ENCODE measurements at regions not wholly inside any gene's neighbourhood (a gene's known extent, or its start where the extent isn't known, plus 50 kb on each side); places are given as distances from the start of the nearest gene placed in this dataset.

DNA sequence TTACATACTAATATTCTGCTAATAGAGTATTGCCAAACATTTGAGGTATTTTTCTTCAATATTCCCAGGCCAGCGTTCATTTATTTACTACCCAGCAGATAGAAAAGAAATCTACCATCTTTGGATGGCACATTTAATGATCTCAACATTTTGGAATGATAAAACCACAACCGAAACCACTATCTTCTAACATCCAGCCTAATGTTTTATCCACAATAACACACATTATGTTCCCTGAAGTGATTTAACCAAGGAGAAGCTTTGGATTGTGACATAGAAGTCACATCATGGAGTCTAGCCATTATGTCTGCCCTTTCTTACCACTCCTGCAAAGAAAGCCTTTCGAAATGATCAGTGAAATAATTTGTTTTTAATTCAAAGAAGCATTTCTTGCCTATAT is 497.1 kb upstream of the PLXNA2 start:
- no peak for DNase-seq

DNA sequence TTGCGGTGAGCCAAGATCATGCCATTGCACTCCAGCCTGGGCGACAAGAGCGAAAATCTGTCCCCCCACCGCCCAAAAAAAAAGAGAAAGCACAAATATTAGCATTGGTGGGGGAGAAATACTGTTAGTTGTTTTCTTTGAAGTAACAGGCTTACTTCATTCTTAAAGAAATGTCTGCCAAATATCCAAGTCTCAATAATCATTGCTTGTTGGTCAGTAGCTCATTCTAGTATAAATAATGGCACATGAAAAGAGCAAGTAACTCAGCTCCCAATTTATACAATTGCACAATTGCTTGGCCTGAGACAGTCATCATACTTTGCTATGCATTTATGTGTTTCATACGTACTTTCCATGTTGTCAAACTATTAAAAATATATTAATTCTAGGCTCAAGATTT is 499.2 kb upstream of the PLXNA2 start:
- no peak for DNase-seq

DNA sequence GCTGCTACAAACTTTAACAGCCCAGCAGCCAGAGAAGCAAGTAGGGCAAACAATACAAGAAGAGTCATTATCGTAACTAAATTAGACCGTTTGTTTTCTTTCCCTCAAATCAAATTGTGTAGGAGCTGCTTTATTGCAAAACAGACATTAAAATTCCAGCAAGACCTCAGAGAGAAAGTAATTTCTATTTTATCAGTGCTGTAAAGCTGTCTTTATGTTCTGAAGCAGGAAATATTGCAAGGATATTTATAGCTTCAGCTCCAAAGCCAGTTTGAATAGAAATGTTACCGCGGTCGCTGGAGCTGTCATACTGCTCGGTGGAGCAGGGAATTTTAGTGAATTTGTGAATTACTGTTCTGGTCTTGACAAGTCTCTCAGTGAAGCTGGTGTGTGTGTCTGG is 503.8 kb upstream of the PLXNA2 start:
- no peak for DNase-seq

DNA sequence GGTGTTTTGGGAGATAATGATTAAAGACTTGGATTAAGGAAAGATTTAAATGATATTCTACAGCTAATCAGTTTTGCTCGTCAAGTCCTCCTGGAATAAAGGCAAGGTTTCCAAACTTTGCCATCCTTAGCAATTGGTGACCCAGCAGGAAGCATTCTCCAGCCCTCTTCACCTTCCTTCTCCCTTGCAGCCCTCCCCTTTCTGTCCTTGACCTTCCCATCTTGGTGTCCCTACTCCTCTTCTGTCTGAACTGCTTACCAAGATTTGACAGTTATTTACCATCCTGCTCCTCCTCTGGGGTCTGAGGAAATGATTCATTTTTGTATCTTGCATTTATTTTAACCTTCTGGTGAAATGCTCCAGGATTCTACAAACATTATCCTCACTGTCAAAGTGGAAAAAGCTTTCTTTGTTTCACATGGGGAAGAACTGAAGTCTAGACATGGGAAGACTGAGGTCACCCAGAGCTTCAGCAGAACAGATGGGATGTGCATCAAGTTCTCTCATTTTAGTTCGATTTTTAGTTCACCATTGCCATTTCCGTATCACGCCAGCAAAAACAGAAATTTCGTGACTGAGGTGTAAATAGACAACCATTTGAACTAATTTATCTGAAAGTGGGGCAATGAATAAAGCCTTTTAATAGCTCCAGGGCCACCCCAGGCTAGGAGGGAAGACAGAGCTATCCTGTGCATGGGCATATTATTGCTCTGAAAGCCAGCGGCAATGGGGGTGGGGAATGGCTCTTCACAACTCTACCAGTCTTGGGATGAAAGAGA is 504.4 kb upstream of the PLXNA2 start:
- no peak for DNase-seq

DNA sequence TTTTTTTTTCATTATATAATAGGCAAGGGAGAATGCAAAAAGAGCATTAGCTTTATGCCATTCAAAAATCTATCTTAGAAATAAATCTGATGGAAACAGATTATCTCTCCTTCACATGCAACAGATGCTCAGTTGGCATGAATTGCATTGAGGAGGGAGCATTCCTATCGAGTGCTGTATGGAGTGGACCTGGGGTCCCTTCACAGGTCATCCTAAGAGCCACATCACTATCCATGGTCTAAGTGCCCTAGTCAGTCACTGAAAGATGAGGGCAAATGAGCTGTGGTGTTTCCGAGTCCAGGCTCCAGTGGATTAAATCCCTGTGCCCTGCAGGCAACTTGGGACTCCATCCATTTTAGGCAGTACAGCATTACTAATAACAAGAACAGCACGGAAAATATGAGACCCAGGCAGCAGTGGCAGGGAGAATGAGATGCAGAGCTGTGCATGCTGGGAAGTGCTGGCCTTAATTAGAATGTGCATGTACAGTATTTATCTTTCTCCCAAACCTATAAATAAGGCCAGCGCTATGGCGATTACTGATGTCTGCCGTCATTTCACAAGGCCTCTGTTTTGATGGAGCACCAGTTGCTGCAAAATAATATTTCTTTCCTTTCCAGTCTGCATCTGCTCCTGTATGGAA is 512.3 kb upstream of the PLXNA2 start:
- no peak for DNase-seq

DNA sequence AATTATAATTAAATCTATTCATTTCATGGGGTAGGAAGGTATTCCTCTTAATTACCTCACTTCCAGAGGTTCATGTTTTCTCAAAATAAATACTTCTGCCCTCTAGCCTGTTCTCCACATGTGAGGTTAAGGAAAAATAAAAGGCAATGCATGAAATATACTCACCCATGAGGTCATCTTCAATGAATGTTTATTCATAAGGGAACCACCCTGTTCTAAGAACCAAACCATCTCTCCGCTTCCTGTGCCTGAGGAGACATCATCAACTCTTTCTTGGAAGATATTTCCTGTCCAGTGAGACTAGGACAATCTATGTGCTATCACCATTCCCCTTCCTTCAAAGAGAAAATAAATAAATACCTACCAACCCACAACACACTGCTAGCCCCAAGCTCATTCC is 513.7 kb upstream of the PLXNA2 start:
- no peak for DNase-seq

DNA sequence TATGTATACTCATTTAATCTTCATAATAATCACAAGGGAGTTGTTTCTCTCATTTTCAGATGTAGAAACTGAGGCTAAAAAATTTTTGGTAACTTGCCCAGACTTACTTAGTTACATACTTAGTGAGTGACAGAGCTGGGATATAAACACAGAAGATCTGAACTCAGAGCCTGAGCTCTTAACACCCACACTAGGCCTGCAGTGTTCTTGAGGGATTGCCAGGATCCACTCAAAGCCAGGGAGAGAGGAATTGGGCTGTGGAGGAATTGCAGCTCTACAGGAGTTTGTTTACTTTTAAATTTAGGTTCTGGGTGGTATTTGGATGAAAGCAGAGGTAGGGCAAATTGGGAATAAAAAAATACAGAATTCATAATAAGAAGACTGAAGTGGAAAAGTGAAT is 515.1 kb upstream of the PLXNA2 start:
- DNase-seq = no peak

DNA sequence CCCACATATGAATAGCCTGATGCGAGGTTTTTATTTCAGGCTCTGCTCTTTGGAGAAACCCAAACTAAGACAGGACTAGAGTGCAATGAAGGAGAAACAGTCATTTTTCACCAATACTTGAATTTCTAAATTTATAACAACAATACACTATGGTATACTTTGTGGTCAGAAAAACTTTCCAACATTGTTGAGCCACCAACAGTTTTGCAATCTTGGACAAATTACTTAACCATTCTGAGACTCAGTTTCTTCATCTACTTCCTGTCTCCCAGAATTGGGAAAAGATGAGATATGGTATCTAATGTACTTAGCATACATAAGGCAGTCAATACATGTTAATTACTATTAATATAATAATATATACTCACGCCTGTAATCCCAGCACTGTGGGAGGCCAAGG is 519.8 kb upstream of the PLXNA2 start:
- no peak for DNase-seq

DNA sequence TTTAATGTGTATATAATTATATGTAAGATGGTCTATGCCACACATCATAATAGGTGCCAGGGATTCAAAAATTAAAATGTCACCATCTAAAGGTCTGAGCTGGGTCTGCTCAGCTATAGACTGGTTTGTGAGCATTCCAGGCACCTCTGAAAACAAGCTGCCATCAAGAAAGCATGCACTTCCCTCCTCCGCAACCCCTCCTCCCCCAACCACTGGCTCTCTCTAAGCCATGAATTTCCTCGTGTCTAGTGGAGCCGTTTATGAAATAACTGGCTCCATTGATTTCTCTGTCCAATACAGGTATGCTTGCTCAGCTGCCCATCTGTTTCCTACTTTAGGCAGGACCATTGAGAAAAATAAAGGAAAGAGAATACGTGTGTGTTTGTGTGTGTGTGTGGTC is 522.6 kb upstream of the PLXNA2 start:
- no peak for DNase-seq

DNA sequence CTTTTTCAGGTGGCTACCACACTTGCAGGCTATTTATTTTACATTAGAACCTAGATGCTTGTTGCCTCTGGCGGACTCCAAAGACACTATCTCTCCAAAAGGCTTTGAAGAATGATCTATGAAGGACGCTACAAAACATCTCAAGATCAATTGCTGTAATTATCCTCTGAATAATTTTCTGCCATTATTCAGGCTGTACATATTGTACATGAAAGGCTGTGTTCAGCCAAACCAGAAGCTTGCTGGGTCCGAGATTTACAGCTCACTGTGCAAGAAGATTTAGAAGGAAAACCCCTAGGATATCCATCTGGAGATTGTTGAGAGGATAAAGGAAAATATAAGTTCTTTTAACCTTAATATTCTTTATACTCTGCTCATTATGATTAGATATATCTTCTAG is 523.6 kb upstream of the PLXNA2 start:
- DNase-seq = no peak

DNA sequence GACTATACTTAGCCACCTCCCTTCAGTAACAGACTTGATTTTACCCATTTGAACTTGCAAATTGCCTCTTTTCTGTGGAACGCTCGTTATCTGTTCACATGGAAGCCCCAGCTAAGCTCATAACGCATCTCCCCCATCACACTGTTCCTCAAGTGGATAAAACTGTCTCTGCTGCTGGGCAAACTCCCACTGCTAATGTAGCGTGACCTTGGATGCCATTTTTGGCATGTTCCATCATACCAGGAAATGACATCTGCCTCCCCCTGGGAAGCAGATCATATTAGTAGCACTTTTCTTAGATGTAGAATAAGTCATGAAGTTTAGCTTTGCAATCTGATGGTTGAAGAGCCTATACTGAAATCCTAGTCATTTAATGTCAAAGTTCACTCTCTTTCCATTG is 528.7 kb upstream of the PLXNA2 start:
- DNase-seq = no peak

DNA sequence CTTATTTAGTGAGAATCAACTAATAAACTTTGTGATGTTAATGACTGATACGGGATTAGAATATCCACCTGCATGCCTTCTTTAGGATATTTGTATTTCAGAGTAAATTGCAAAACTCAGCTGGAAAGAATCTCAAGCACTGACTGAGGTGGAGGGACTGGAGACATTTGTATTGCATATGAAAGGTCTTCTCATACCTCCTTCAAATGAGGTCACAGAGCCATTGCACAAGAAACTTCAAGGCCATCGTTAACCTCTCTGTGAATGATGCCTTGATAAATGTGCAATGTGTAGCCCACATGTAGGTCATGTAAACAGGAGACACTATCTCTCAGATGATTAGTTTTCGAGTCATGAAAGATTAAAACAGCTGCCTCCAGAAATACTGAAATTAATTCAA is 531.7 kb upstream of the PLXNA2 start:
- no peak for DNase-seq

DNA sequence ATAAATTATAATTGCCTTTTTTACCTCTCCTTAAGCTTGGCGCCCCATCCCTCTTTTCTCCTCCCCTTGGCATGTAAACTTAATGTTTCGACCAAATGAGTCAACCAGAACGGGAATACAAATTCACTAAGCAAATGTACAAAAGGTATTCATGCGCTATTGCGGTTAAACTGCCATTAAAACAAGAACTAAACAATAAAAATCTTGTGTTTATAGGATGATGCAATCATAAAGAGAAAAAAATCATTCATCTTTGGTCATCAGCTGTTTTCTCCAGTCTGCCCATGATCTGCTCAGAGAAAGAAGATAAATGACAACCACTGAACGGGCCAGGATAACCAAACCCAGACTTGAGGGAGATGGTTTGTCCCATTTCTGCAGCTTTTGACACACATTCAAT is 534.2 kb upstream of the PLXNA2 start:
- no peak for DNase-seq

DNA sequence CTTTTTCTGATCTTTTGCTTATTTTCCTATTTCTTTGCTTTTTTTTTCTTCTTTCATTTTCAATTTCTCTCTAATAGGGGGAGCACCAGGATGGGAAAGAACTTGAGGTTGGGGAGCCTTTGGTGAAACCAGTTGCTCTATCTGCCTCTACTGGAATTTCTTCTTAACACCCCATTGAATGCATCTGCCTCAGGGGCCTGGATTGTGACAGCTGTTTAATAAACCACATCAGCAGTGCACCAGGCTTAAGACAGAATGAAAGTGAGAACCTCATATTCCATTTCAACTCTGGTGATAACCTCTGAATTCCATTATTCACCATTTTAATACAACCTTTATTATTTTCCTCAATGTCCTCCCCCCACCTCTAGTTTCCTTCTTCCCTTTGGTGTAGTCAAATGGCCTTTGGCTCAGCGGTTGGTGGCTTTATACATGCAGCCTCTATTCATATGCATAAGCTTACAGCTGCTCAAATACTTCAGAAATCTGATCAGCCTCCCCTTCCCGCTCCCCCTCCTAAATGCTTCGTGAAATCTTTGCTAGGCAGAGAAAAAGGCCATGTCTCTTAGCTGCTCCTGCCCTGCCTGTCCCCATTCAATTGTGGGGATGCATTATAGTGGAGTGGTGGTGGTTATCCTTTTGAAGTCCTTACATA is 537.3 kb upstream of the PLXNA2 start:
- peak; percentile 92 for DNase-seq

DNA sequence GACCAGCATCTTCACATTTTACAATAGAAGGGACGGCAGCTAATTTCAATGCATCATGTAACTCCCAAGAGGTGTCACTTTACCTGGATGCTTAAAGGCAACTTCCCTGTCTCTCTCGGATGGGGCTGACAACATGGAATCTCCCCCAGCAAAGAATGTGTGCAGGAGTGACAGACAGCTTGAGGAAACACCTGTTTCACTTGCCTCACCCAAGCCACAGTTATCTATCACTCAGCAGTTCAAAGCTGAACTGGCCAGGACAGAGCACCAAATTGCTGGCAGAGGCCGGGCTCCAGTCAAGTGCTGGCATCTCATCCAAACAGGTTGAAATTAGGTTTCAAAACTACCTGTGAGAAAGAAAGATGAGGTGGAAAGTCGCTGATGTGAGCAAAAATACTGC is 538.0 kb upstream of the PLXNA2 start:
- no peak for DNase-seq

DNA sequence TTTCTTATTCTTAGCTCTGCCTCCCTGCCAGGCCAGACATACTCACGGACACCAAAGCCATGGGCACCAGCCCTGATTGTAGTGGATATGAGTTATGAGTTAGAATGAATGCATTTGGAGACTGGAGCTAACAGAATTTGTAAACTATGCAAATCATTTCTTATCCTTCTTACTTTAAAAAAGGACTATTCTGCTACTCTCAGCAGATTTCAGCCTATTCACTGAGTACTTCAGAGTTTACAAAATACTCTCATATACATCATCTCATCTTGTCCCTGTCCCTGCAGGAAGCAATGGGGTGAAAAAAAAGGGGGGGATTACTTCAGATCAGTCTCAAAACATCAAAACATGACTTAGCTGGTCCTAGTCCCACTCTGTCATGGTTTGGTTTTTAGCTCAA is 541.4 kb upstream of the PLXNA2 start:
- no peak for DNase-seq

DNA sequence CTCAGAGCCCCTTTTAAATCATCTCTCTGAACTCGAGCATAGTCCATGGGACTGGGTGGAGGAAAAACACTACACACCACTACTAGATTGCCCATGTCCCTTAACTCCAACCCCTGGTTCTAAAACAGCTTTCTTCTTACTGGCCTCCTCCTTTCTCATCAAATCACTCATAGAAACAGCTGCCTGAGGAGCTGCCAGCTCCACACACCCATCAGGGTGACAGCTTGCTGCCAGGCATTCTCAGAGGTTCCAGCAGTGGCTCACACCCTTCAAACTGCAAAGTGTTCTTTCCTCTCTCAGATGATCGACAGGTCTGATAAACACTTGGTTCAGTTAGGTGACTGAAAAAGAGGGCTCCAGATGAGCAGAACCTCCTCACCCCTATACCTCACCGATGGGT is 543.0 kb upstream of the PLXNA2 start:
- DNase-seq = no peak

DNA sequence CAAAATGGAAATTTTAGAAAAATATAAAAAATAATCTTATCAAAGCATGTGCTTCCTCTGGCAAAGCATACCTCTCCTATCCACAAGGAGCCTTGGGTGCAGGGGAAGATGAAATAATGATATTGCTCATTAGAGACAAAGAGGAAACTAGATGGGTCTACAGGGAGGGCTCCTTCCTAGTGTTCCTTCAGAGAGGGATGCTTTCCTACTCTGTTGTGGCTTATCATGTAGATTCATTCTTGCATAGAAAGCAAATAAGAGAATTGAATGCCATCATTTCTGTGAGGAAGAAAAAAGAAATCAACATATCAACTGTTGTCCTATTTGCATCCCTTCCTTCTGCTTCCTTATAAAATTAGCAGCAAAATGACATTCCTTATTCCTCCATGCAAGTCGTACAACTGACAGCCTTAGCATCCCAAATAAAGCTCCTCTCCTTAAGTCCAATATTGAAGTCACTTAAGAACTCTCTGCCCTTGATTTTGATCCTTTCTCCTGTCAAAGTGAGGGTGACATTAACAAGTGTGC is 543.9 kb upstream of the PLXNA2 start:
- DNase-seq = no peak

DNA sequence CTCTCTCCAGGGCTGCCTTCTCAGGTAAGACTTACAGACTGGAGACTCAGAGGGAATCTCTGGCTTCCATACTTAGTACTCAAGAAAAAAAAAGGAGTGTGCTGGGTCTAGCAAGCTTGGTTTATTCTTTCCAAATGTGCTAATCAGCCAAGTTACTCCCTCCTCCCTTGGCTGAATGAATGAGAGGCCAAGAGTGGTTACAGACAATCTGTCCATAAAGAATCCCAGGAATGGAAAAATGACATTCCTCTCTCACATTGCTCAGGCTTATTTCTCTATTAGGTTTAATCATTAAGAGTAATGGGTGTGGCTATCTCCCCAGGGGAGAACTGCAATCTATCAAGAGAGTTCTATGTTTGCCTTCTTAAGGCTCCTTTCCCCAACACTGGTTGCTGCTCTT is 547.3 kb upstream of the PLXNA2 start:
- no peak for DNase-seq

DNA sequence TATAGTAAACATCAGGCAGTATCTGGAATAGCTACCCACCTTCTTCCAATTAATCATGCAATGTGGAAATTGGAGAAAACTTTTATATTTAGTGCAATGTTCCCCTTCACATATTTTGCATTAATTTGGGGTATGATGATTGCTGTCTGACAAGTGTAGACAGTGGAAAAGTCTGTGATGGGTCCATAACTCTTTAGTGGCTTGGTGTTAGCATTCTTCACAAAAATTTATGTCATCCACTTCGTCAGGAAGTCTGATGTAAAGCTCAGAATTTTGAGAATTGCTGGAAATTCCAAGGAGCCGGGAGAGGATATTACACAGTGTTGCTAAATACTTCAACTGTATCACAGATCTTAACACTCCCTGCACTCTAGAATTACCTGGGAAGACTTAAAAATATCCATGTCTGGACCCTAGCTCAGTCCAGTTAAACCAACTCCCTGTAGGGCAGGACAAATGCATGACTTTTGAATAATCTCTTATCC is 549.7 kb upstream of the PLXNA2 start:
- DNase-seq = no peak

DNA sequence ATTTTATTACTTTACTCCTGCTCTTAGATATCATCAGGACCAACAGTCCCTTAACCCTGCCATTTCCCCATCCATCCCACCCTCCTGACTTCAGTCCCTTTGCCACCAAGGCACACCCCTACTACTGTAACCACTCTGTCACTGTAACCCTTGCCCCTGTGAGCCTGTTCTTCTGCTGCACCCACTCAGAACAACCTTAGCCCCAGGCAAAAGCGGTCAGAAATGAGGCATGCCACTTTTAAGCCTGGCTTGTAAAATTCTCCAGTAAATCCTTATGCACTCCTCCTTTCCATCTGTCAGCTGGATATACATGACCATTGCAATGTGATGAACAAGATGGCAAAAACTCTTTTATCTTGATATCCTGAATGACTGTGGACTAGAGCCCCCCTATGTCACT is 555.0 kb upstream of the PLXNA2 start:
- no peak for DNase-seq

DNA sequence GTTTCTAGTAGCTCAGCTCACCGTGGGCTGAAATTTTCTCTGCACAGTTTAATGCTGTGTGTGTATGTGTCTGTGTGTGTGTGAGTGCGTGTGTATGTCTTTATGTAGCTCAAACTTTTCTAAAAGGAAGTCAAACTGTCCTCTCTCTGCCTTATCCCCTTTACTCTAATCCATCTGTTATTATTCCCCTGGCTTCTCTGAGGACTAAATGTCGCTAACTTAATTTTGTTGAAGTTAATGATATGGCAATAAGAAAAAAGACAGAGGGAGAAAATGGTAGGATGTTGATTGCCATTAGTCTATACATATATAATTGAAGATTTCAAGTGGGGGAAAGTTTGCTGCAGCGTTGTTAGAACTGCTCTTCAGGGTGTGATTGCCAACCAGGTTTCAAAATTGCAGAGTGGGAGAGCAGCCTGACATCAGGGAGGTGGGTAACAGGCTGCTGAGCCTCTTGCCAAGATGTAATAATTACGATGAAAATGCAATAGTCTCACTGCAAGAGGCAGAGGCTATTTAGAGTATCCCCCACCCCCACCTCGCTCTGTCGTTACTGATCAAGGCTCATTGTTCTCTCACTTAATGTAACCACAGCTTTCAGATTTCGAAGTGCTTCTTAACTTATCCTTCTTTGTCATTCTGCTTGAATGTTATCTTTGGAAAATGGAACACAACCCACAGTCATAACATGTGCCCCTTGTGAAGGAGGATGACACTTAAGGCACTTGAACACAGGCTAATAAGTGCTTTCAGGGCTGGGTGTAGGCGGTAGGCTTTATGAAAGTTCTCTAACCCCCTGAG is 559.0 kb upstream of the PLXNA2 start:
- peak; percentile 91 for DNase-seq

DNA sequence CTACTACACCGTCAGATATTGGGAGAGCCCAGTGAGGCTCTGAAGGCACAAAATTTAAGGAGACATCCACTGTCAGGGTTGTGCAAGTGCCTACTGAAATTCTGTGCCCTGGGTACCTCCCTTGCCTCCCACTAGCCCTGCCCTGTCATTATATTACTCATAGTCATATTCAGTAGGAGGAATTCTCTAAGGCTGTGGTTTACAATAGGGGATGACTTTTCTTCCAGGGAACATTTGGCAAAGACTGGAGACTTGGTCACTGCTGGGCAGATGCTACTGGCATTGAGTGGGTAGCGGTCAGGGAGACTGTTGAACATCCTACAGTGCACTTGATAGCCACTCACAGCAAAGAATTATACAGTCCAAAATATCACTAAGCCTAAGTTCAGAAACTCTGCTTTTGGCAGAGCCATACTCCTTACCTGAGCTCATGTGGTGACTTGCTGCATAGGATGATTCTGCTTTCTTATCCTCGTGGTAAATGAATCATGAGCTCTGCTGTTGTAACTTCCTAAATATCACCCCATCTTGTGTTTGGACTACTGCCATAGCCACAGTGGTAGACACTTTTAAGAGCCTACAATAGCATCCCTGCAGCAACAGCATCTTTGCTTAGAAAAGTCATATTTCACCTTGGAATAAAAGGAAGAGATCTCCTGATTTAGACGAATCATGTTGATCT is 563.4 kb upstream of the PLXNA2 start:
- no peak for DNase-seq
